GM23338 (cell line): ENCODE measurements at regions not wholly inside any gene's neighbourhood (a gene's known extent, or its start where the extent isn't known, plus 50 kb on each side); places are given as distances from the start of the nearest gene placed in this dataset.
"Not testable (repeated sequence)": the region's sequence is repeated elsewhere in the genome, so short reads cannot be mapped to it uniquely, and the experiment has no call there.

Source experiments
- ATAC-seq: fragments of 200-7000 bp; cut with Tn5 transposase; 3 replicates; pipeline ENCODE4 v1.9.1; 2020
- DNase-seq: peaks from one replicate; pipeline ENCODE4 v3.0.0-alpha.2; 2015; ENCODE audit warnings: low spot score
- H2AFZ ChIP-seq: fragments of 200-600 bp; sonication (generic); 2 replicates; pipeline ENCODE4 v1.8.0; 2016; ENCODE audit warnings: antibody characterized with exemption, mild to moderate bottlenecking, moderate library complexity
- H3F3A ChIP-seq: fragments of 200-600 bp; sonication (generic); replicated peaks from 2 replicates; pipeline ENCODE4 v1.8.0; 2017; ENCODE audit warnings: antibody characterized with exemption, mixed run types, low read depth
- H3K27ac ChIP-seq: fragments of 200-600 bp; sonication (generic); 2 replicates; pipeline ENCODE4 v1.6.1; 2016; ENCODE audit warnings: low read depth
- H3K27me3 ChIP-seq: fragments of 200-600 bp; sonication (generic); 2 replicates; pipeline ENCODE4 v1.8.0; 2016; ENCODE audit warnings: mild to moderate bottlenecking, mixed run types, moderate library complexity; ENCODE audit not compliant: insufficient read depth
- H3K36me3 ChIP-seq: fragments of 200-600 bp; sonication (generic); 2 replicates; pipeline ENCODE4 v1.8.0; 2016; ENCODE audit warnings: mild to moderate bottlenecking; ENCODE audit not compliant: insufficient read depth
- H3K4me1 ChIP-seq: fragments of 200-600 bp; sonication (generic); 2 replicates; pipeline ENCODE4 v1.8.0; 2016; ENCODE audit warnings: mild to moderate bottlenecking, moderate library complexity; ENCODE audit not compliant: insufficient read depth
- H3K4me2 ChIP-seq: fragments of 200-600 bp; sonication (generic); 2 replicates; pipeline ENCODE4 v1.7.1; 2017; ENCODE audit warnings: mixed run types
- H3K4me3 ChIP-seq: fragments of 200-600 bp; sonication (generic); 2 replicates; pipeline ENCODE4 v1.6.1; 2016; ENCODE audit warnings: mixed run types
- H3K79me2 ChIP-seq: fragments of 200-600 bp; sonication (generic); replicated peaks from 2 replicates; pipeline ENCODE4 v1.8.0; 2017; ENCODE audit warnings: mild to moderate bottlenecking; ENCODE audit not compliant: insufficient read depth
- H3K9me2 ChIP-seq: fragments of 200-600 bp; sonication (generic); 2 replicates; pipeline ENCODE4 v1.8.0; 2017; ENCODE audit not compliant: insufficient read depth
- H4K20me1 ChIP-seq: fragments of 200-600 bp; sonication (generic); replicated peaks from 2 replicates; pipeline ENCODE4 v1.8.0; 2017; ENCODE audit warnings: mild to moderate bottlenecking; ENCODE audit not compliant: insufficient read depth
- H3K27ac Mint-ChIP-seq: 2 replicates; pipeline ENCODE4 v1.8.0; 2020; ENCODE audit warnings: inconsistent platforms, mild to moderate bottlenecking, moderate library complexity, mixed read lengths
- H3K27me3 Mint-ChIP-seq: 3 replicates; pipeline ENCODE4 v1.8.0; 2022; ENCODE audit warnings: low read depth, mild to moderate bottlenecking, moderate library complexity, mixed read lengths, inconsistent platforms; ENCODE audit not compliant: insufficient read depth, poor library complexity
- H3K36me3 Mint-ChIP-seq: 3 replicates; pipeline ENCODE4 v1.8.0; 2021; ENCODE audit warnings: low read depth, mild to moderate bottlenecking, inconsistent platforms, moderate library complexity, mixed read lengths
- H3K4me1 Mint-ChIP-seq: 3 replicates; pipeline ENCODE4 v1.8.0; 2020; ENCODE audit warnings: mild to moderate bottlenecking, inconsistent platforms, mixed read lengths
- H3K4me3 Mint-ChIP-seq: 3 replicates; pipeline ENCODE4 v1.8.0; 2021; ENCODE audit warnings: moderate library complexity, mild to moderate bottlenecking, inconsistent platforms, mixed read lengths
- H3K9me3 Mint-ChIP-seq: 3 replicates; pipeline ENCODE4 v1.8.0; 2020; ENCODE audit warnings: moderate library complexity, mild to moderate bottlenecking, inconsistent platforms, mixed read lengths
- EZH2phosphoT487 ChIP-seq: fragments of 200-600 bp; sonication (generic); IDR thresholded peaks from one replicate; pipeline ENCODE4 v1.8.1; 2018; ENCODE audit warnings: antibody characterized with exemption; ENCODE audit not compliant: unreplicated experiment
- JUNB ChIP-seq: IDR thresholded peaks from one replicate; pipeline ENCODE4 v1.6.1; 2016; ENCODE audit warnings: antibody characterized with exemption; ENCODE audit not compliant: unreplicated experiment
- NANOG ChIP-seq: IDR thresholded peaks from 2 replicates; pipeline ENCODE4 v1.6.1; 2016; ENCODE audit warnings: antibody characterized with exemption, borderline replicate concordance
- STAT1 ChIP-seq: IDR thresholded peaks from one replicate; pipeline ENCODE4 v1.6.1; 2016; ENCODE audit warnings: antibody characterized with exemption; ENCODE audit not compliant: unreplicated experiment
- ZNF114 ChIP-seq: fragments of 250-450 bp; sonication (Bioruptor Pico); IDR thresholded peaks from 2 replicates; pipeline ENCODE4 v1.5.0; 2020; ENCODE audit warnings: mild to moderate bottlenecking, moderate library complexity
- ZNF331 ChIP-seq: fragments of 250-450 bp; sonication (Bioruptor Pico); IDR thresholded peaks from 2 replicates; pipeline ENCODE4 v1.5.0; 2020; ENCODE audit warnings: low read depth, mild to moderate bottlenecking, moderate library complexity
- TF ChIP-seq, protein P1 (sequence below), 2 experiments: fragments of 200-600 bp in 1 of 2; sonication (generic) in 1 of 2; conservative IDR thresholded peaks; 2 replicates each; pipeline versions ENCODE4 v1.5.1 to v1.6.1; 2016 to 2017; ENCODE audit warnings: antibody characterized with exemption in 2 of 2, low read depth in 2 of 2, mild to moderate bottlenecking in 2 of 2, moderate library complexity in 1 of 2
- TF ChIP-seq, protein P2 (sequence below): IDR thresholded peaks from 2 replicates; pipeline ENCODE4 v1.6.1; 2016; ENCODE audit warnings: antibody characterized with exemption
- TF ChIP-seq, protein P3 (sequence below): IDR thresholded peaks from one replicate; pipeline ENCODE4 v1.6.1; 2018; ENCODE audit warnings: antibody characterized with exemption; ENCODE audit not compliant: unreplicated experiment

DNA sequence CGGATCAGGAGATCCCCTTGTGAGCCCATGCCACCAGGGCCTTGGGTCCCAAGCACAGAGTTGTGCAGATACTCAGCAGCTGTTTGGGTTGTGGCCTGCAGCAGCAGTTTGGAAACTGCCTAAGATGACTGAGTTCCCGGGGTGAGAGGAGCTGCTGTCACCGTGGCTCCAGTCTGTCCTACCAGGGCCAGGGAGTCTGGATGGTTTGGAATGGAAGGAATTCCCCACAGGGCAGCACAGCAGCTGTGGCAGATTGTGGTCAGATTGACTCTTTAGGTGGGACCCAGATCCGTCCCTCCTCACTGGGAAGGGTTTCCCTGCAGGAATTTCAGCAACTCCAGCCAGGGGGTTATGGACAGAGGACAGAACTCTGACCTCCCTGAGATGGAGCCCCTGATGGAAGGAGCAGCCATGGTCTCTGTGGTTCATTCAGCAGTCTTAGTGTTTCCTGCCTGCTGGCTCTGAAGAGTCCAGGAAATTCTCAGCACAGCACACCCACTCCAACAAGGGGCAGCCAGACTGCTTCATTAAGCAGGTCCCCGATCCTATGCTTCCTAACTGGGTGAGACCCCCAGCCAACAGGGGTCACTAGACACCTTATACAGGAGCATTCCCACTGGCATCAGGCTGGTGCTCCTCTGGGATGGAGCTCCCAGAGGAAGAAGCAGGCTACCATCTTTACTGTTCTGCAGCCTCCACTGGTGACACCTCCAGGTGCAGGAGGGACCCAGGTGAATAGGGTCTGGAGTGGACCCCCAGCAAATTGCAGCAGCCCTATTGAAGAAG, 51.5 kb upstream of the TNFSF4 start:
- Histone ChIP-seq H2AFZ (no peak overlapping the region), H3K79me2 (no peaks in the 10 kb centered on the region), H4K20me1 (no peaks in the 10 kb centered on the region), H3K4me3 (no peak overlapping the region), H3K9me2 (no peaks in the 10 kb centered on the region), H3K36me3 (no peaks in the 10 kb centered on the region), H3K27me3 (no peaks in the 10 kb centered on the region), H3K4me2 (no peak overlapping the region), H3K27ac (no peak overlapping the region), H3F3A (no peaks in the 10 kb centered on the region), H3K4me1 (no peaks in the 10 kb centered on the region)
- Mint-ChIP-seq H3K27me3 (peaks cover 2% of the 10 kb centered on the region), H3K27ac (no peak overlapping the region), H3K4me3 (no peak overlapping the region), H3K4me1 (no peaks in the 10 kb centered on the region), H3K9me3 (peaks cover 3% of the 10 kb centered on the region; the same call in 1 of the 3 replicates), H3K36me3 (no peaks in the 10 kb centered on the region)
- TF ChIP-seq NANOG = no peak
- TF ChIP-seq, protein P1, sequence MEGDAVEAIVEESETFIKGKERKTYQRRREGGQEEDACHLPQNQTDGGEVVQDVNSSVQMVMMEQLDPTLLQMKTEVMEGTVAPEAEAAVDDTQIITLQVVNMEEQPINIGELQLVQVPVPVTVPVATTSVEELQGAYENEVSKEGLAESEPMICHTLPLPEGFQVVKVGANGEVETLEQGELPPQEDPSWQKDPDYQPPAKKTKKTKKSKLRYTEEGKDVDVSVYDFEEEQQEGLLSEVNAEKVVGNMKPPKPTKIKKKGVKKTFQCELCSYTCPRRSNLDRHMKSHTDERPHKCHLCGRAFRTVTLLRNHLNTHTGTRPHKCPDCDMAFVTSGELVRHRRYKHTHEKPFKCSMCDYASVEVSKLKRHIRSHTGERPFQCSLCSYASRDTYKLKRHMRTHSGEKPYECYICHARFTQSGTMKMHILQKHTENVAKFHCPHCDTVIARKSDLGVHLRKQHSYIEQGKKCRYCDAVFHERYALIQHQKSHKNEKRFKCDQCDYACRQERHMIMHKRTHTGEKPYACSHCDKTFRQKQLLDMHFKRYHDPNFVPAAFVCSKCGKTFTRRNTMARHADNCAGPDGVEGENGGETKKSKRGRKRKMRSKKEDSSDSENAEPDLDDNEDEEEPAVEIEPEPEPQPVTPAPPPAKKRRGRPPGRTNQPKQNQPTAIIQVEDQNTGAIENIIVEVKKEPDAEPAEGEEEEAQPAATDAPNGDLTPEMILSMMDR (conservative IDR thresholded peaks at IDR 0.05; ENCODE audit: low read depth in 2 of 2) = peak in 1 of 2 experiments; percentile 53; a peak in 2 of 4 replicates
- no peak for ATAC-seq
- DNase-seq = peak; percentile 4

DNA sequence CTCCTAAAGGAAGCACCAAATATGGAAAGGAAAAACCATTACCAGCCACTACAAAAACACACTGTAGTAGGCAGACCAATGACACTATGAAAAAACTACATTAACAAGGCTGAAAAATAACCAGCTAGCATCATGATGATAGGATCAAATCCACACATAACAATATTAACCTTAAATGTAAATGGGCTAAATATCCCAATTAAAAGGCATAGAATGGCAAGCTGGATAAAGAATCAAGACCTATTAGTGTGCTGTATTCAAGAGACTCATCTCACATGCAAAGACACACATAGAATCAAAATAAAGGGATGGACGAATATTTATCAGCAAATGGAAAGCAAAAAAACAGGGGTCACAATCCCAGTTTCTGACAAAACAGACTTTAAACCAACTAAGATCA, 53.2 kb upstream of the TNFSF4 start:
- DNase-seq, H3K4me3 Mint-ChIP-seq, H3K4me1 Mint-ChIP-seq: not testable (repeated sequence)

DNA sequence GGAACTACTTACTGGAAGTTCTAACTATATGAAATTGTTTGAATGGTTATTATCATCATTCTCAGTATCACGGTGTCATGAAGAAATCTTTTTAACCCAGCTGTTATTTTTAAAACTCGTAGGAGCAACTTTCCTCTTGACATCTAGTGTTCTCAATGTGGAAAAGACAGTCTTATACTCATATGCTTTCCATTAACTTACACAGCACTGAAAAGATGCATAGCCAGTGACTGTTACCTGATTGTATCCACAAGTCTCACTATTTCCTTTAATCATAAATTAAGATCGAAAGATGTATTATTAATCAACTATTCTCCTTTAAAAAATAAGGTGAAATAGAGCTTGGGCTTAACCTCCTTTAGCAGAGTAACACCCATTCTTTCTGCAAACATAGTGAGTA, 59.7 kb upstream of the TNFSF4 start:
- Mint-ChIP-seq H3K27ac (no peak overlapping the region), H3K9me3 (no peaks in the 10 kb centered on the region), H3K4me3 (no peak overlapping the region), H3K4me1 (peaks cover 7% of the 10 kb centered on the region; the same call in 1 of the 3 replicates), H3K27me3 (peaks cover 3% of the 10 kb centered on the region), H3K36me3 (no peaks in the 10 kb centered on the region)
- H2AFZ ChIP-seq = no peak overlapping the region
- H3K9me2 ChIP-seq = no peaks in the 10 kb centered on the region
- no peaks in the 10 kb centered on the region for H3K27me3 ChIP-seq
- DNase-seq (no peak), ATAC-seq (no peak)
- H3K79me2 ChIP-seq = no peaks in the 10 kb centered on the region
- TF ChIP-seq NANOG = no peak
- TF ChIP-seq, protein P2, sequence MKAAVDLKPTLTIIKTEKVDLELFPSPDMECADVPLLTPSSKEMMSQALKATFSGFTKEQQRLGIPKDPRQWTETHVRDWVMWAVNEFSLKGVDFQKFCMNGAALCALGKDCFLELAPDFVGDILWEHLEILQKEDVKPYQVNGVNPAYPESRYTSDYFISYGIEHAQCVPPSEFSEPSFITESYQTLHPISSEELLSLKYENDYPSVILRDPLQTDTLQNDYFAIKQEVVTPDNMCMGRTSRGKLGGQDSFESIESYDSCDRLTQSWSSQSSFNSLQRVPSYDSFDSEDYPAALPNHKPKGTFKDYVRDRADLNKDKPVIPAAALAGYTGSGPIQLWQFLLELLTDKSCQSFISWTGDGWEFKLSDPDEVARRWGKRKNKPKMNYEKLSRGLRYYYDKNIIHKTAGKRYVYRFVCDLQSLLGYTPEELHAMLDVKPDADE = no peak
- TF ChIP-seq STAT1 = no peak
- TF ChIP-seq ZNF114 (CRISPR knock-in tag) = no peak
- no peak for TF ChIP-seq ZNF331 (CRISPR knock-in tag)
- TF ChIP-seq, protein P1 (conservative IDR thresholded peaks at IDR 0.05; ENCODE audit: low read depth in 2 of 2) = no peak
- no peak for TF ChIP-seq EZH2phosphoT487
- no peak for TF ChIP-seq JUNB
- TF ChIP-seq, protein P3, sequence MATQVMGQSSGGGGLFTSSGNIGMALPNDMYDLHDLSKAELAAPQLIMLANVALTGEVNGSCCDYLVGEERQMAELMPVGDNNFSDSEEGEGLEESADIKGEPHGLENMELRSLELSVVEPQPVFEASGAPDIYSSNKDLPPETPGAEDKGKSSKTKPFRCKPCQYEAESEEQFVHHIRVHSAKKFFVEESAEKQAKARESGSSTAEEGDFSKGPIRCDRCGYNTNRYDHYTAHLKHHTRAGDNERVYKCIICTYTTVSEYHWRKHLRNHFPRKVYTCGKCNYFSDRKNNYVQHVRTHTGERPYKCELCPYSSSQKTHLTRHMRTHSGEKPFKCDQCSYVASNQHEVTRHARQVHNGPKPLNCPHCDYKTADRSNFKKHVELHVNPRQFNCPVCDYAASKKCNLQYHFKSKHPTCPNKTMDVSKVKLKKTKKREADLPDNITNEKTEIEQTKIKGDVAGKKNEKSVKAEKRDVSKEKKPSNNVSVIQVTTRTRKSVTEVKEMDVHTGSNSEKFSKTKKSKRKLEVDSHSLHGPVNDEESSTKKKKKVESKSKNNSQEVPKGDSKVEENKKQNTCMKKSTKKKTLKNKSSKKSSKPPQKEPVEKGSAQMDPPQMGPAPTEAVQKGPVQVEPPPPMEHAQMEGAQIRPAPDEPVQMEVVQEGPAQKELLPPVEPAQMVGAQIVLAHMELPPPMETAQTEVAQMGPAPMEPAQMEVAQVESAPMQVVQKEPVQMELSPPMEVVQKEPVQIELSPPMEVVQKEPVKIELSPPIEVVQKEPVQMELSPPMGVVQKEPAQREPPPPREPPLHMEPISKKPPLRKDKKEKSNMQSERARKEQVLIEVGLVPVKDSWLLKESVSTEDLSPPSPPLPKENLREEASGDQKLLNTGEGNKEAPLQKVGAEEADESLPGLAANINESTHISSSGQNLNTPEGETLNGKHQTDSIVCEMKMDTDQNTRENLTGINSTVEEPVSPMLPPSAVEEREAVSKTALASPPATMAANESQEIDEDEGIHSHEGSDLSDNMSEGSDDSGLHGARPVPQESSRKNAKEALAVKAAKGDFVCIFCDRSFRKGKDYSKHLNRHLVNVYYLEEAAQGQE = no peak
- no peak overlapping the region for H3K27ac ChIP-seq
- no peak overlapping the region for H3K4me2 ChIP-seq
- no peaks in the 10 kb centered on the region; the same call in 1 of the 2 replicates for H3K4me1 ChIP-seq
- no peaks in the 10 kb centered on the region for H3K36me3 ChIP-seq
- H3K4me3 ChIP-seq = no peak overlapping the region
- no peaks in the 10 kb centered on the region for H4K20me1 ChIP-seq
- no peaks in the 10 kb centered on the region for H3F3A ChIP-seq

More for the DNA sequence above, 53.2 kb upstream of the TNFSF4 start:
- H3K79me2 ChIP-seq, H3K9me3 Mint-ChIP-seq, ATAC-seq, H3K27ac ChIP-seq, H3K27me3 Mint-ChIP-seq, H3K36me3 ChIP-seq, H3K27me3 ChIP-seq, H2AFZ ChIP-seq, H3K36me3 Mint-ChIP-seq, H4K20me1 ChIP-seq, H3F3A ChIP-seq, H3K4me1 ChIP-seq, H3K9me2 ChIP-seq, H3K4me2 ChIP-seq, H3K27ac Mint-ChIP-seq, H3K4me3 ChIP-seq: not testable (repeated sequence)
